Activated CD4-positive, alpha-beta T cell treated with anti-CD3 and anti-CD28 coated beads, Interleukin-2, Interleukin-4, amounts not matched to agents 100 ng/mL and 50 ng/mL, durations not matched to agents 16 hours and 8 hours (primary cell): ENCODE measurements at regions not wholly inside any gene's neighbourhood (a gene's known extent, or its start where the extent isn't known, plus 50 kb on each side); places are given as distances from the start of the nearest gene placed in this dataset.

Experiments
- DNase-seq: peaks from one replicate; pipeline ENCODE4 v3.0.0-alpha.2; 2020; ENCODE audit warnings: low spot score

DNA sequence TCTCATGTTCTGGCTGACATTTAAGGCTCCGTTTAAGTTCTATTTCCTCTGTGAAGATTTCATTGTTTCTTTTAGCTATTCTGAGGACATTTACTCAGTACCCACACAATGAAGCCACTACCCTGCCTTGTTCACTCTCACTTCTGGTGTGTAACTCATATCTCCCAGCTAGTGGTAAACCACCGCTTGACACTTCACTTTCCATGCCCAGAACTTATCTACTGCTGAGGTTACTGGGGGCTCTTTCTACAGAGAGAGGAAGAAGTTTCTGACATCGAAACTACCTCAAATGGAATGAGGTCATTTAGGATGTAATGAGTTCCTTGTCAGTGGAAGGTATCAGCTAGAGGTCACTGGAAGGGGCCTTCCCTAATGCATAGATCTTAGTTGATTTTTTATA, 501.5 kb downstream of the DMAC1 start:
- peak; percentile 68 for DNase-seq

GRCh38 chr9:7297521-7297920, 502.1 kb downstream of the DMAC1 start:
- DNase-seq = no peak

DNA sequence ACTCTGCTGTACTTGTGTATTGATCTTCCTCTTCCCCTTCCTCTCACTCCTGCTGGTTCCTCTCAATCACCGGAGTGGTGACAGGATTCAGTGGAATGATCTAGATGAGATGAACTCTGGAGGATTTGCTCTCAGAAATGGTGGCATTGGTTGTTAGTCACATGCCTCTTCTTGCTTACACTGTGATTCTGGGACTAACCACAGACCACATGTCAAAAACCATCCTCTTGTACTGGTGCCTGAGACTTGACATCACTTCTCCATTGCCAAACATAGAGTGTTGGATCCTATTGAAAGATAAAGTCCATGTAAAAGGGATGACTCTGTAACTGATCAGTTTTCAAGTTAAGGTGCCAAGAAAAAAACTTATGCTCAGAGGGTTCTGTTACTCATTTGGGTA, 506.5 kb downstream of the DMAC1 start:
- peak; percentile 21 for DNase-seq

DNA sequence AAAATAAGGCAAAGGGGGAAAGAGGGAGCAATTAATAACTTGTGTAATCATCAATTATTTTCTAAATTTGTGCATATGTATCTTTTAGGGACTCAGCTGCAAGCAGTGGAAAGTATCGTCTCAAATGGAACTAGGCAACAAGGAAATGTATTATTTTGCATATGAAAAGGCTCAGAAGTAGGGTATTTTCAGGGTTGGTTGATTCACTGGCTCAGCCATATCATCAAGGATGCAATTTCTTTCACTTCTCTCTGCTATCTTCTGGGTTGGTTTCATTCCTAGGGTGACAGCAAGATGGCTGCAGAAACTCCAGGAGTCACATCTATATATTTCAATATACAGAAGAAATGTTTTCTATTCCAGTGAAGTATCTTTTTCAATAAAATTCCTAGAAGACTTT, 509.8 kb downstream of the DMAC1 start:
- DNase-seq = no peak

- DNase-seq = no peak
Measured at GRCh38 chr9:7287986-7288385, 511.6 kb downstream of the DMAC1 start.

GRCh38 chr9:7287065-7287464, 512.5 kb downstream of the DMAC1 start:
- no peak for DNase-seq

DNA sequence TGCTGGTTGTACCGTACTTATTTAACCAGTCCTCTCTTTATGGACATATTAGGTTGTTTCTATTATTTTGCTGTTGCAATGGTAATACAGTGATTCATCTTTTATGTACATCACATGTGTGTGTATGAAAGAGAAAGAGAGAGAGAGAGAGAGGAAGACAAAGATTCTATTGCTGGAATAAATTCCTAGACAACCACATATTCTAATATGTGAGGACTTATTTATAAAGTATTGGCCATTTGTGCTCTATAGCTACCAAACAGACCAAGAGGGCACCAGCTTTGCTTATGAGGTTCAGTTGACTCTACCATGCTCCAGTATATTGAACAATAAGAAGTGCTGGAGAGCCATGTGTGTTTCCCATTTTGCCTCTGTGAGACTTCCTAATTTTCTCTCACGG, 513.5 kb downstream of the DMAC1 start:
- DNase-seq = no peak

DNA sequence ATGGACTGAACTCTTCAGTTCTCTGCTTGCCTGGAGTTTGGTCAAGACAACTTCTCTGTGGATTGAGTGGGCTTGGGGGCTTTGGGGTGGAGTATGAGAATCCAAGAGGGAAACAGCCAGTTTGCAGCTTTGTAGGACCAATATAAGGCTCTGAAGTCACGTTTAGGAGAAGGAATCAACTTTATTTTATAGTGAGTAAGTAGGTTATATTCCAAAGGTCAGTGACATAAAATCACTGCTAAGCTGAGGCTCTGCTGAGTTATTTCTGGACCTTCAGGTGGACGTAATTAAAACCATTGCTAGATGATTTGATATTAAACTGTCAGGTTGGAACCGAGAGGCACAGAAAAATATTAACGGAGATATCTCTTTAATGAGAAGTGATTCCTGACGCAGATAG, 514.4 kb downstream of the DMAC1 start:
- no peak for DNase-seq

DNA sequence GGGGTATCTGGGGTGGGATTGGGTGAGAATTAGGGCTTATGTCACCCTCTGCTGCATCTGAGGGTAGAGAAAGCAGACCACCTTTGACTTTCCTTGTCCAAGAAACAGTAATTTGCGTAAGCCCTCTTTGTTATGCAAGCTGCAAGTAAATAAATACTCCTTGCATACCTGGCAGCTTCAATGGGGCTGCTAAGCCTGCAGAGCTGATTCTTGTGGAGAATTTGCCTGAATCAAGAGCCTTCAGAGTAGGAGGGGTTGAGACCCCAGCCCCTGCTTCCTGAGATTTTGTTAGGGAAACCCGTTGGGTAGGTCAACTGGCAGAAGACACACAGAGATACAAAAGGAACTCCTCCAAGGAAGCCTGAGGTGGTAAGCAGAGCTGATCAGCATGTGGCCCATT, 515.1 kb downstream of the DMAC1 start:
- no peak for DNase-seq

GRCh38 chr9:7284117-7284516, 515.5 kb downstream of the DMAC1 start:
- DNase-seq = no peak

- no peak for DNase-seq
Measured at GRCh38 chr9:7273575-7273974, 515.8 kb downstream of the KDM4C start.

DNA sequence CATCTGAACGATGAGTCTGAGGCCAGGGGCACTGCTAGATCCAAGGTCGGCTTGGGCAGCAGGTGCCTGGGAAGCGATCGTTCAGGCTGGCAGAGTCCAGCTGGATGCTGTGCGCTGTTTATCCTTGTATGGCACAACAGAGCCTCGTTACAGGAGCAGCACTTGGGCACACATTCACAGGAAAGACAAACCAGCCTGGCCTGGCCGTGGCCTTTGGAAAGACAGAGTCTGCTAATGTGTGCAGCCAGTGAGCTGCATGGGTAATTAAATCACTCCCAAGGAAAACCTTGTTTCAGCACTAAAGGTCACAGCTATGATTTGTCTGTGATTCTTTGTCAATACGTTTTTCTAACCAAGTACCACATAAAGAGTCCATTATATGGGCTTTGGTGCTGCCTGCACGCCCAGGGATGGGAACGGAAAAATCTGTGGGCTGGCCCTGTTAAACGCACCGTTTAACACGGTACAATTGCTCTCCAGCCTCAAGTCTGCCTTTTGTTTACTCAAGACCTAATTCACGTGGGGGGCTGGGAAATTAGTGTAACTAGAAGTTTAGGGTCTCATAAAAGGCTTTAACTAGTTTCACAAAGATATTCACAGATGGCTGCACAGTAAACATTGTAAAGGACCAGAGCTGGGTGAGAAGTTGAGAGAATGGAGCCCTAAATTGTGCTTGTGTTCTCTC, 509.3 kb downstream of the KDM4C start:
- no peak for DNase-seq

GRCh38 chr9:7265181-7265580, 507.4 kb downstream of the KDM4C start:
- no peak for DNase-seq

- DNase-seq = no peak
Measured at GRCh38 chr9:7259544-7260241, 501.9 kb downstream of the KDM4C start.

GRCh38 chr9:7258688-7259396, 501.1 kb downstream of the KDM4C start:
- no peak for DNase-seq

DNA sequence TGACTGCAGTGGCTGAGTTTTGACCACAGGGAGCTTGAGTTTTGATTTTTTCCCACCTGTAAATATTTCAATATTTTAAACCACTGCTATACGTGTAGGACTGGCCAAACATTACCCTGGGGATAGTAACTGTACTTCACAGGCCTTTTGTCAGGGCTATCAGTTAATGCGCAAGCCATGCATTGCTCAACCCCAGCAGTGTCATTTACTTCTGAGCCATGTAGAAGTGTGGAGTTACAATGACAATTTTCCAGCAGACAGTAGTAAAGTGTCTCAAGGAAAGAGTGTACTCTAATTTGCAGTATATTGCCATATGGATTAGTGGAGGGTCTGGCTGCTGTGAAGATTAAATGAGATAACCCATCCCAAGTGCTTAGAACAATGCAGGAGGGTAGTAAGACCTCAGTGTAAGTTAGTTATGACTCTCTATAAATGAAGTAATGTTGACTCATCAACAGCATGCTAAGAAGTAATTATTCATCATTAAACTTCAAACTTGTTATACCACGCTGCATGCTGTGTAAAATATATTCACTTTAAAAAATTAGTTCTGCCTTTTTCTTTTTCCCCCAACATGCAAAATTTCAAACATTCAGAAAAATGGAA, 489.2 kb downstream of the KDM4C start:
- DNase-seq = no peak

DNA sequence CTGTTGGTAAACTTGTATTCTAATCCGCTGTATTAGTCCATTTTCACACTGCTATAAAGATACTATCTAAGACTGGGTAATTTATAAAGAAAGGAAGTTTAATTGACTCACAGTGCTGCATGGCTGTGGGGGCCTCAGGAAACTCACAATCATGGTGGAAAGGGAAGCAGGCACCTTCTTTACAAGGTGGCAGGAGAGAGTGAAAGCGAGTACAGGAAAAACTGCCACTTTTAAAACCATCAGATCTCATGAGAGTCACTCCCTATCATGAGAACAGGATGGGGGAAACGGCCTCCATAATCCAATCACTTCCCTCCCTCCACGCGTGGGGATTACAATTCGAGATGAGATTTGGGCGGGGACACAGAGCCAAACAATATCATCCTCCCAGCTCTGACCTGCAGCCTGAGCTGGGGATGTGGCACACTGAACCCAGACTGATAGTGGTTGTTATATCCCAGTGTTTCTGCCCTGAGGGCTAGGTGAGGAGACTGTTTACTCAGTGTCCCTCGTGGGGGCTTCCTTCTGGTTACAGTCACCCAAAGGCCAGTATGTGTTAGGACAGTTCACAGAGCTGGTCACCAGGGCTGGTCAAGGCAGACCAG, 488.3 kb downstream of the KDM4C start:
- DNase-seq = no peak

- no peak for DNase-seq
Measured at GRCh38 chr9:7243838-7244237, 486.1 kb downstream of the KDM4C start.

DNA sequence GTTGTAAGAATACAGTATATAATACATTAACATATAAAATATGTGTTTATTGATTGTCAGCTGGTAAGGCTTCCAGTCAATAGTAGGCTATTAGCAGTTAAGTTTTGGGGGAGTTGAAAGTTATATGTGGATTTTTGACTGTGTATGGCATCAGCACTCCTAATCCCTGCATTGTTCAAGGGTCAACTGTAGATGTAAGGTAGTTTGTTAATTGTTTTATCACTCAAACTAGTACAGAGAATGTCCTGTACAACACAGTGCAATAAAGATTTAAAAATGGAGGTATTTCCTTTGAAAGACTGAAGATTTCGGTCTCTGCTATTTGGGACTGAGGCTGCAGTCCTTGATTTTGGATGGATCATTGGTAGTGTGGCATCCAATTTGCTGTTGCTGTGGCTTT, 484.4 kb downstream of the KDM4C start:
- DNase-seq = no peak

GRCh38 chr9:7241694-7242093, 483.9 kb downstream of the KDM4C start:
- no peak for DNase-seq

GRCh38 chr9:7240569-7241311, 483.0 kb downstream of the KDM4C start:
- no peak for DNase-seq

DNA sequence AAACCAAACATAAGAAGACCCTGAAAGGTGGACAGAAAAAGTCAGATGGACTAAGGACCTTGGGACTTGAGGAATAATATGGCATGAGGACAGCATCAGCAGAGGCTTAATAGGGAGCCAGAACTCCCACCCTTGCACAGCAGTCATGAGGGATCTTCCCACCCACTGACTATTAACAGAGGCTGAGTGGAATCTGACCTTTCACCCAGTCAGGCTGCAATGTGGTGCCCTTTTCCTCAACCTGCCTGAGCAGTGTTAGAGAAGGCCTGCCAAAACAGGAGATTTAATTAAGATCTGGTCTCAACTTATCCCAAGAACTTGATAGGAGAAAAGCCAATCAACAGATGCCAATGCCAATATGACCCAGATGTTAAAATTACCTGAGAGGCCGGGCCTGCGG, 481.9 kb downstream of the KDM4C start:
- DNase-seq = no peak
